Astrocyte (in vitro differentiated cells and primary cell): ENCODE measurements at regions not wholly inside any gene's neighbourhood (a gene's known extent, or its start where the extent isn't known, plus 50 kb on each side); places are given as distances from the start of the nearest gene placed in this dataset.
A peak's percentile ranks its signal among the peaks of the same experiment; 100 is the strongest.

Source experiments
- DNase-seq: peaks from one replicate; pipeline ENCODE4 v3.0.0-alpha.2; 2010; ENCODE audit warnings: low read depth
- FAIRE-seq: peaks from 2 replicates; lab custom pipeline; 2011; peaks lifted over from hg19 to GRCh38; lab: Jason Lieb, UNC
- H2AFZ ChIP-seq: 2 replicates; pipeline ENCODE4 v1.6.0; 2012; ENCODE audit warnings: low read depth, low read length, inconsistent platforms
- H3K27ac ChIP-seq: 2 replicates; pipeline ENCODE4 v1.5.1; 2011; ENCODE audit warnings: low read depth, low read length, inconsistent platforms
- H3K27me3 ChIP-seq: 2 replicates; pipeline ENCODE4 v1.6.0; 2011; ENCODE audit warnings: low read length, inconsistent platforms; ENCODE audit not compliant: insufficient read depth
- H3K36me3 ChIP-seq: 2 replicates; pipeline ENCODE4 v1.5.1; 2011; ENCODE audit warnings: low read length, inconsistent platforms; ENCODE audit not compliant: insufficient read depth
- H3K4me1 ChIP-seq: 2 replicates; pipeline ENCODE4 v1.5.1; 2011; ENCODE audit warnings: low read length, inconsistent platforms; ENCODE audit not compliant: insufficient read depth
- H3K4me2 ChIP-seq: 2 replicates; pipeline ENCODE4 v1.6.0; 2012; ENCODE audit warnings: low read length, inconsistent platforms
- H3K4me3 ChIP-seq: 2 replicates; pipeline ENCODE4 v1.5.1; 2011; ENCODE audit warnings: low read depth, mild to moderate bottlenecking, low read length, inconsistent platforms; ENCODE audit not compliant: insufficient read depth
- H3K79me2 ChIP-seq: 2 replicates; pipeline ENCODE4 v1.6.0; 2012; ENCODE audit warnings: mild to moderate bottlenecking, low read length, inconsistent platforms; ENCODE audit not compliant: insufficient read depth
- H3K9ac ChIP-seq: 2 replicates; pipeline ENCODE4 v1.6.0; 2012; ENCODE audit warnings: mild to moderate bottlenecking, low read length, inconsistent platforms
- H3K9me3 ChIP-seq: 2 replicates; pipeline ENCODE4 v1.5.1; 2012; ENCODE audit warnings: low read depth, mild to moderate bottlenecking, low read length, inconsistent platforms; ENCODE audit not compliant: insufficient read depth
- H4K20me1 ChIP-seq: 2 replicates; pipeline ENCODE4 v1.6.0; 2012; ENCODE audit warnings: low read length, inconsistent platforms; ENCODE audit not compliant: insufficient read depth
- H3K27ac Mint-ChIP-seq: one replicate; pipeline ENCODE4 v1.8.0; 2021; ENCODE audit warnings: mild to moderate bottlenecking, mixed read lengths; ENCODE audit not compliant: unreplicated experiment
- H3K27me3 Mint-ChIP-seq: one replicate; pipeline ENCODE4 v1.8.0; 2021; ENCODE audit warnings: low read depth, mixed read lengths; ENCODE audit not compliant: unreplicated experiment
- H3K36me3 Mint-ChIP-seq: one replicate; pipeline ENCODE4 v1.8.0; 2021; ENCODE audit warnings: low read depth, mixed read lengths; ENCODE audit not compliant: unreplicated experiment
- H3K4me1 Mint-ChIP-seq: one replicate; pipeline ENCODE4 v1.8.0; 2021; ENCODE audit warnings: low read depth, mixed read lengths; ENCODE audit not compliant: unreplicated experiment
- H3K4me3 Mint-ChIP-seq: one replicate; pipeline ENCODE4 v1.8.0; 2021; ENCODE audit warnings: mild to moderate bottlenecking, moderate library complexity, mixed read lengths; ENCODE audit not compliant: unreplicated experiment
- H3K9me3 Mint-ChIP-seq: one replicate; pipeline ENCODE4 v1.8.0; 2021; ENCODE audit warnings: mild to moderate bottlenecking, mixed read lengths; ENCODE audit not compliant: unreplicated experiment
- CTCF ChIP-seq: IDR thresholded peaks from 2 replicates; pipeline ENCODE4 v1.5.1; 2011; ENCODE audit warnings: low read depth, mild to moderate bottlenecking, inconsistent platforms, low read length, moderate library complexity; ENCODE audit not compliant: insufficient read depth
- EZH2 ChIP-seq: IDR thresholded peaks from 2 replicates; pipeline ENCODE4 v1.6.1; 2012; ENCODE audit warnings: mild to moderate bottlenecking, low read length, inconsistent platforms; ENCODE audit not compliant: insufficient read depth

GRCh38 chr22:46093796-46094195 is 56.5 kb upstream of the PPARA start:
- no peak for DNase-seq
- Mint-ChIP-seq H3K27me3 (peaks cover 44% of the 10 kb centered on the region), H3K9me3 (no peaks in the 10 kb centered on the region), H3K4me1 (no peaks in the 10 kb centered on the region), H3K4me3 (no peak overlapping the region), H3K27ac (peak overlapping the region; percentile 30), H3K36me3 (no peaks in the 10 kb centered on the region)
- Histone ChIP-seq H3K4me1 (peaks cover 49% of the 10 kb centered on the region), H3K9ac (peak overlapping the region; percentile 36), H3K4me2 (peak overlapping the region; percentile 29), H4K20me1 (peaks cover 95% of the 10 kb centered on the region), H3K36me3 (peaks cover 40% of the 10 kb centered on the region), H3K27ac (peak overlapping the region; percentile 4), H3K79me2 (peaks cover 99% of the 10 kb centered on the region), H3K9me3 (no peaks in the 10 kb centered on the region), H2AFZ (no peak overlapping the region), H3K4me3 (no peak overlapping the region), H3K27me3 (no peaks in the 10 kb centered on the region)
- FAIRE-seq = no peak
- TF ChIP-seq CTCF (no peak), EZH2 (no peak)

- H3K4me2 ChIP-seq = peak overlapping the region; percentile 29
- no peaks in the 10 kb centered on the region for H3K9me3 Mint-ChIP-seq
- TF ChIP-seq CTCF = no peak
- no peak for TF ChIP-seq EZH2
- no peak overlapping the region for H2AFZ ChIP-seq
- no peaks in the 10 kb centered on the region for H3K27me3 ChIP-seq
- H3K27ac Mint-ChIP-seq = no peak overlapping the region
- no peak overlapping the region for H3K4me3 Mint-ChIP-seq
- no peaks in the 10 kb centered on the region for H3K9me3 ChIP-seq
- DNase-seq (no peak), FAIRE-seq (no peak)
- H3K79me2 ChIP-seq = peaks cover 99% of the 10 kb centered on the region
- H3K36me3 ChIP-seq = peaks cover 45% of the 10 kb centered on the region
- H3K4me3 ChIP-seq = no peak overlapping the region
- no peaks in the 10 kb centered on the region for H3K4me1 Mint-ChIP-seq
- H4K20me1 ChIP-seq = peaks cover 95% of the 10 kb centered on the region
- H3K27me3 Mint-ChIP-seq = peaks cover 44% of the 10 kb centered on the region
- H3K4me1 ChIP-seq = peaks cover 43% of the 10 kb centered on the region
- no peak overlapping the region for H3K27ac ChIP-seq
- no peaks in the 10 kb centered on the region for H3K36me3 Mint-ChIP-seq
- peak overlapping the region; percentile 36 for H3K9ac ChIP-seq
Observed at GRCh38 chr22:46094676-46095075, 55.6 kb upstream of the PPARA start.

GRCh38 chr22:46096051-46096450 is 54.3 kb upstream of the PPARA start:
- peaks cover 43% of the 10 kb centered on the region for H3K36me3 ChIP-seq

More at GRCh38 chr22:46096051-46096450, 54.3 kb upstream of the PPARA start:
- no peak for TF ChIP-seq EZH2
- TF ChIP-seq CTCF = no peak
- H3K79me2 ChIP-seq = peaks cover 99% of the 10 kb centered on the region
- FAIRE-seq = no peak
- Mint-ChIP-seq H3K9me3 (no peaks in the 10 kb centered on the region), H3K4me3 (no peak overlapping the region), H3K27me3 (peaks cover 45% of the 10 kb centered on the region), H3K27ac (no peak overlapping the region), H3K4me1 (no peaks in the 10 kb centered on the region), H3K36me3 (no peaks in the 10 kb centered on the region)
- H3K9ac ChIP-seq = no peak overlapping the region
- H3K4me2 ChIP-seq = no peak overlapping the region
- no peaks in the 10 kb centered on the region for H3K9me3 ChIP-seq
- H3K4me3 ChIP-seq = no peak overlapping the region
- no peak for DNase-seq
- H3K27me3 ChIP-seq = no peaks in the 10 kb centered on the region
- peaks cover 39% of the 10 kb centered on the region for H3K4me1 ChIP-seq
- H3K27ac ChIP-seq = no peak overlapping the region
- H2AFZ ChIP-seq = no peak overlapping the region
- H4K20me1 ChIP-seq = peaks cover 95% of the 10 kb centered on the region
